OCI-LY7 (cell line): ENCODE measurements at regions not wholly inside any gene's neighbourhood (a gene's known extent, or its start where the extent isn't known, plus 50 kb on each side); places are given as distances from the start of the nearest gene placed in this dataset.

Experiments
- BruUV-seq: library from RNA; stranded (reverse); fragments of 400-500 nt; replicated peaks from 2 replicates; lab custom pipeline; 2021; lab: Mats Ljungman, UMichigan
- CTCF ChIA-PET: fragments of 300-600 bp; sonication (Branson Sonifier 250); formaldehyde crosslinking; loops from one replicate; lab custom pipeline; 2022; ENCODE audit warnings: antibody characterized with exemption; ENCODE audit not compliant: unreplicated experiment; lab: Charles Lee
- POLR2A ChIA-PET: fragments of 300-600 bp; sonication (Branson Sonifier 250); formaldehyde crosslinking; loops from one replicate; lab custom pipeline; 2022; ENCODE audit warnings: antibody characterized with exemption; lab: Charles Lee
- DNase-seq: peaks from one replicate; pipeline ENCODE4 v3.0.0-alpha.2; 2015; ENCODE audit warnings: low spot score
- H2AFZ ChIP-seq: fragments of 200-600 bp; sonication (generic), shearing (Covaris generic); 2 replicates; pipeline ENCODE4 v1.6.1; 2014; ENCODE audit warnings: mild to moderate bottlenecking, antibody characterized with exemption, low read length, moderate library complexity
- H3K27ac ChIP-seq: fragments of 200-600 bp; sonication (generic); 2 replicates; pipeline ENCODE4 v1.5.1; 2014; ENCODE audit warnings: mixed run types, low read depth, mild to moderate bottlenecking, moderate library complexity, low read length, inconsistent platforms; ENCODE audit not compliant: poor library complexity, severe bottlenecking
- H3K36me3 ChIP-seq: fragments of 200-600 bp; sonication (generic); 2 replicates; pipeline ENCODE4 v1.6.1; 2014; ENCODE audit warnings: mild to moderate bottlenecking, antibody characterized with exemption, low read length, moderate library complexity, mixed read lengths; ENCODE audit not compliant: insufficient read depth
- H3K4me1 ChIP-seq: fragments of 200-600 bp; sonication (generic); 2 replicates; pipeline ENCODE4 v1.5.1; 2014; ENCODE audit warnings: mild to moderate bottlenecking, low read length; ENCODE audit not compliant: insufficient read depth, poor library complexity, severe bottlenecking
- H3K4me2 ChIP-seq: fragments of 200-600 bp; sonication (generic); 2 replicates; pipeline ENCODE4 v1.6.1; 2014; ENCODE audit warnings: mild to moderate bottlenecking, low read length
- H3K4me3 ChIP-seq: fragments of 200-600 bp; sonication (generic); 2 replicates; pipeline ENCODE4 v1.5.1; 2014; ENCODE audit warnings: mild to moderate bottlenecking, low read depth, low read length; ENCODE audit not compliant: poor library complexity, severe bottlenecking
- H3K79me2 ChIP-seq: fragments of 200-600 bp; sonication (generic); 2 replicates; pipeline ENCODE4 v1.6.1; 2016; ENCODE audit warnings: low read depth, mild to moderate bottlenecking, low read length, moderate library complexity, mixed read lengths; ENCODE audit not compliant: insufficient read depth
- H3K9me2 ChIP-seq: fragments of 200-600 bp; sonication (generic); 2 replicates; pipeline ENCODE4 v1.6.1; 2016; ENCODE audit warnings: mild to moderate bottlenecking, low read length, mixed read lengths; ENCODE audit not compliant: insufficient read depth
- H3K9me3 ChIP-seq: fragments of 200-600 bp; sonication (generic); 2 replicates; pipeline ENCODE4 v1.6.1; 2014; ENCODE audit warnings: mild to moderate bottlenecking, mixed run types, low read length, mixed read lengths
- H4K20me1 ChIP-seq: fragments of 200-600 bp; sonication (generic); 2 replicates; pipeline ENCODE4 v1.6.1; 2014; ENCODE audit warnings: mild to moderate bottlenecking, antibody characterized with exemption, low read length, moderate library complexity, mixed read lengths; ENCODE audit not compliant: insufficient read depth
- EZH2phosphoT487 ChIP-seq: fragments of 200-600 bp; sonication (generic); IDR thresholded peaks from 2 replicates; pipeline ENCODE4 v1.6.1; 2018; ENCODE audit warnings: low read depth, borderline replicate concordance, mild to moderate bottlenecking, mixed run types, antibody characterized with exemption, low read length, moderate library complexity, mixed read lengths
- intact Hi-C: fragments of 100-400 bp; cut with micrococcal nuclease; formaldehyde crosslinking; loops from one replicate; pipeline ENCODE4 v1.10.0; 2022; ENCODE audit not compliant: unreplicated experiment
- TF ChIP-seq, protein P1 (sequence below): fragments of 200-600 bp; sonication (generic); conservative IDR thresholded peaks from 2 replicates; pipeline ENCODE4 v1.5.1; 2014; ENCODE audit warnings: mild to moderate bottlenecking, antibody characterized with exemption, low read length, moderate library complexity, mixed read lengths

DNA sequence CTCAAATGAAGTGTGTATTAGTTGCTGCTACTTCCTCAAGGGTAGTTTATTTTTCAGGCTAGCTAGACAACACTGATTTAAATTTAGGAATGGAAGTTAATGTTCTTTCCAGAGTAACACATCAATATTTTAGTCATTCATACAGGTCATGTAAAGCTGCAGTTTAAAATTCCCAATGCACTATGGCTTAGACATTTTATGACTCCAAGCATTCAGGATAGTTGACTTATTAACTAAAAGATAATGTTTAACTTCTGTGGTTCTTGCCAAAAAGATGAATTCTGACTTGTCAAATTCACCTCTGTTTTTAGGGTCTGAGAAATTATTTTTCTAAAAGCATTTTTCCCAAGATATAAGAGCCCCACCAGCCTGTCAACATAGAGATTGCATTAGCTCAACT is 131.9 kb downstream of the TFPI2 start:
- intact Hi-C loops, result no loop called here
- Histone ChIP-seq H3K79me2 (no peaks in the 10 kb centered on the region), H3K4me1 (no peaks in the 10 kb centered on the region), H3K4me2 (no peak overlapping the region), H3K36me3 (no peaks in the 10 kb centered on the region), H4K20me1 (no peaks in the 10 kb centered on the region), H3K9me3 (no peaks in the 10 kb centered on the region), H3K9me2 (no peaks in the 10 kb centered on the region), H2AFZ (no peak overlapping the region), H3K4me3 (no peak overlapping the region), H3K27ac (no peak overlapping the region)
- ChIA-PET POLR2A (no interaction called here), CTCF (no interaction called here)
- DNase-seq, result no peak
- TF ChIP-seq, protein P1, sequence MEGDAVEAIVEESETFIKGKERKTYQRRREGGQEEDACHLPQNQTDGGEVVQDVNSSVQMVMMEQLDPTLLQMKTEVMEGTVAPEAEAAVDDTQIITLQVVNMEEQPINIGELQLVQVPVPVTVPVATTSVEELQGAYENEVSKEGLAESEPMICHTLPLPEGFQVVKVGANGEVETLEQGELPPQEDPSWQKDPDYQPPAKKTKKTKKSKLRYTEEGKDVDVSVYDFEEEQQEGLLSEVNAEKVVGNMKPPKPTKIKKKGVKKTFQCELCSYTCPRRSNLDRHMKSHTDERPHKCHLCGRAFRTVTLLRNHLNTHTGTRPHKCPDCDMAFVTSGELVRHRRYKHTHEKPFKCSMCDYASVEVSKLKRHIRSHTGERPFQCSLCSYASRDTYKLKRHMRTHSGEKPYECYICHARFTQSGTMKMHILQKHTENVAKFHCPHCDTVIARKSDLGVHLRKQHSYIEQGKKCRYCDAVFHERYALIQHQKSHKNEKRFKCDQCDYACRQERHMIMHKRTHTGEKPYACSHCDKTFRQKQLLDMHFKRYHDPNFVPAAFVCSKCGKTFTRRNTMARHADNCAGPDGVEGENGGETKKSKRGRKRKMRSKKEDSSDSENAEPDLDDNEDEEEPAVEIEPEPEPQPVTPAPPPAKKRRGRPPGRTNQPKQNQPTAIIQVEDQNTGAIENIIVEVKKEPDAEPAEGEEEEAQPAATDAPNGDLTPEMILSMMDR, result no peak
- no peak for TF ChIP-seq EZH2phosphoT487
- no TSS peak for BruUV-seq

DNA sequence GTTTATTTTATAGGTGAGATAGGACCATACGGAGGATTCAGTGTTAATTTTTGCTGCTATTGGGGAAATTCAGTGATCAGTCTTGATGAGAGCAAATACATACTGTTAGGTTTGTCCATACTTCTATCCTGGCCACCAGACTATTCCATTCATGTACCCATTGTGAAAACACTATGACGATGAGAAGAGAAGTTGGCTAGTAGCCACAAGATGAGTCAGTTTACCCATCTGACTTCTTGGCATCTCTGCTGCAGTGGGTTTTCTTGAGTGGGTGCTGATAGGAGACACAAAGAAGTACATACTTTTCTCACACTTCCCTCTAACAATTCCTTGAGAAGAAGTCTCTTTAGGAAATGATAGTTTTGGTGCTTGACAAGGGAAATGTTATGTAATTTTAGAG is 133.1 kb downstream of the TFPI2 start:
- no peaks in the 10 kb centered on the region for H4K20me1 ChIP-seq
- no peaks in the 10 kb centered on the region for H3K4me1 ChIP-seq
- H3K4me2 ChIP-seq, result no peak overlapping the region
- no peaks in the 10 kb centered on the region for H3K9me3 ChIP-seq
- BruUV-seq, result no TSS peak
- no peaks in the 10 kb centered on the region for H3K36me3 ChIP-seq
- no peaks in the 10 kb centered on the region for H3K79me2 ChIP-seq
- H3K27ac ChIP-seq, result no peak overlapping the region
- no peak overlapping the region for H3K4me3 ChIP-seq
- ChIA-PET POLR2A (no interaction called here), CTCF (no interaction called here)
- DNase-seq, result no peak
- H3K9me2 ChIP-seq, result no peaks in the 10 kb centered on the region
- intact Hi-C loops, result no loop called here
- TF ChIP-seq, protein P1, result no peak
- no peak for TF ChIP-seq EZH2phosphoT487
- H2AFZ ChIP-seq, result no peak overlapping the region

DNA sequence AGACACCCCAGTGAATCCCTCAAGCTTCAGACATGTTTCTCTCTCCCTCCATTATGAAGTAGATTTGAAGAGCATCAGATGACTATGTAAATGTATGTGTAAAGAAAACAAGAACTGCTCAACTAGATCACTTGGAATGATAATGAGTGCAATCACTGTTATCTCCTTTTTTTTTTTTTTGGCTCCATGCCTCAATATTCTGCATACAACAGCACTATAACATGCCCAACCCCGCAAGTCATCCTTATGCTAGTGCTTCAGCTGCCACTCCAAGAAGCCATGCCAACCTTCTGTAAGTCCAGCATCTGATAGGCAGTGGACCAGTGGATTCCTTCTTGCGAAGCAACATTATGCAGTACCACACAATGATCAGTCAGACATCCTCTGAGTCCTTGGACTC is 133.7 kb downstream of the TFPI2 start:
- H3K9me2 ChIP-seq, result no peaks in the 10 kb centered on the region
- H3K4me3 ChIP-seq, result no peak overlapping the region
- no peaks in the 10 kb centered on the region for H3K79me2 ChIP-seq
- H4K20me1 ChIP-seq, result no peaks in the 10 kb centered on the region
- no peak overlapping the region for H3K27ac ChIP-seq
- H3K9me3 ChIP-seq, result no peaks in the 10 kb centered on the region
- H3K4me2 ChIP-seq, result no peak overlapping the region
- TF ChIP-seq, protein P1, result no peak
- TF ChIP-seq EZH2phosphoT487, result no peak
- H3K36me3 ChIP-seq, result no peaks in the 10 kb centered on the region
- DNase-seq, result no peak
- no peaks in the 10 kb centered on the region for H3K4me1 ChIP-seq
- CTCF ChIA-PET, result no interaction called here
- POLR2A ChIA-PET, result no interaction called here
- no TSS peak for BruUV-seq
- intact Hi-C loops, result no loop called here
- no peak overlapping the region for H2AFZ ChIP-seq
